KMS-11 (cell line): ENCODE measurements at regions not wholly inside any gene's neighbourhood (a gene's known extent, or its start where the extent isn't known, plus 50 kb on each side); places are given as distances from the start of the nearest gene placed in this dataset.

Source experiments
- H2AFZ ChIP-seq: fragments of 200-600 bp; sonication (generic); 2 replicates; pipeline ENCODE4 v1.6.1; 2016; ENCODE audit warnings: antibody characterized with exemption, mixed run types, low read depth
- H3K27ac ChIP-seq: fragments of 200-600 bp; sonication (generic); 2 replicates; pipeline ENCODE4 v1.6.1; 2016; ENCODE audit warnings: mild to moderate bottlenecking, mixed run types
- H3K27me3 ChIP-seq: fragments of 200-600 bp; sonication (generic); 2 replicates; pipeline ENCODE4 v1.6.1; 2017; ENCODE audit warnings: mild to moderate bottlenecking, low read depth, mixed run types, moderate library complexity; ENCODE audit not compliant: insufficient read depth
- H3K36me3 ChIP-seq: fragments of 200-600 bp; sonication (generic); 2 replicates; pipeline ENCODE4 v1.6.1; 2017; ENCODE audit warnings: mild to moderate bottlenecking, mixed run types; ENCODE audit not compliant: insufficient read depth
- H3K4me1 ChIP-seq: fragments of 200-600 bp; sonication (generic); 2 replicates; pipeline ENCODE4 v1.6.1; 2016; ENCODE audit warnings: mild to moderate bottlenecking, low read depth, mixed run types; ENCODE audit not compliant: poor library complexity, severe bottlenecking
- H3K4me2 ChIP-seq: fragments of 200-600 bp; sonication (generic); 2 replicates; pipeline ENCODE4 v1.7.0; 2016; ENCODE audit warnings: mild to moderate bottlenecking, mixed run types
- H3K4me3 ChIP-seq: fragments of 200-600 bp; sonication (generic); IDR thresholded peaks from 2 replicates; pipeline ENCODE4 v1.6.1; 2017; ENCODE audit warnings: low read depth, low read length, mixed read lengths; ENCODE audit not compliant: insufficient read depth
- H3K79me2 ChIP-seq: fragments of 200-600 bp; sonication (generic); 2 replicates; pipeline ENCODE4 v1.6.1; 2016; ENCODE audit warnings: low read depth, mixed run types; ENCODE audit not compliant: insufficient read depth
- H3K9ac ChIP-seq: fragments of 200-600 bp; sonication (generic); 2 replicates; pipeline ENCODE4 v1.6.1; 2016; ENCODE audit warnings: mild to moderate bottlenecking, mixed run types
- H4K20me1 ChIP-seq: fragments of 200-600 bp; sonication (generic); 2 replicates; pipeline ENCODE4 v1.6.1; 2016; ENCODE audit warnings: mild to moderate bottlenecking, mixed run types; ENCODE audit not compliant: insufficient read depth
- TF ChIP-seq, protein P1 (sequence below): fragments of 200-600 bp; sonication (generic); conservative IDR thresholded peaks from 2 replicates; pipeline ENCODE4 v1.6.1; 2017; ENCODE audit warnings: low read depth, mild to moderate bottlenecking, antibody characterized with exemption, low read length, moderate library complexity, mixed read lengths

DNA sequence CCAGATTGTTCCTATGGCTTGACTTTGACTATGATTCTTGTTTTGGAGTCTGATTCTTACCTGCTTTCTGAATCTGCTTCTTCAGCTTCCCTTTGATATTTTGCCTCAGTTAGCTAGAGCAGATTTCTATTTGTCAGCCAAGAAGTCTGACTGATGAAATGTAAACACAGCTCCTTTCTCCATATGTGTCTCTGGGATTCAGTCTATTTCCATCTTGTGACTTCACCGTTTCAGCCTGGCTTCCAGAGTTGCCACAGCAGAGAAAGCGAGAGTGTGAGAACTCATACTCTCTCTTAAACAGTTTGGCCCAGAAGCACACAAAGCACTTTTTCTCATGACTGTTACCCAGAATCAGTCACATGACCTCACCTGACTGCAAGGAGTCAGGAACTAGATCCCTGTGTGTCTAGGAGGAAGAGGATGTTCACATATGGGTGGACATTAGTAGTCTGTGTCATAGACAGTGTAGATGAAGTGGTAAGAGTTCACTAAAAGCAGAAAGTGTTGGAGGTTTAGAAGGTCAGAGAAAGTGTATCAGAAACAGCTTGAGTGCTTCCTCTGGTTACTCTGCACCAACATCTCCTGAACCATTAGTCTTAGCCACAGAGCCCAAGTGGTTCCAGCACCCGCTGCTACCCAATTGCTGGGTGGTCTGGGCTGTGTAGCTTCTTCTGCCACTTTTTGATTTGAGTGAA, 103.4 kb upstream of the CDK6 start:
- Histone ChIP-seq H3K27ac (no peak overlapping the region), H3K27me3 (no peaks in the 10 kb centered on the region), H3K4me3 (no peak overlapping the region), H4K20me1 (no peaks in the 10 kb centered on the region), H3K4me1 (no peaks in the 10 kb centered on the region), H3K36me3 (no peaks in the 10 kb centered on the region), H2AFZ (no peak overlapping the region), H3K79me2 (no peaks in the 10 kb centered on the region), H3K4me2 (no peak overlapping the region), H3K9ac (no peak overlapping the region)
- TF ChIP-seq, protein P1, sequence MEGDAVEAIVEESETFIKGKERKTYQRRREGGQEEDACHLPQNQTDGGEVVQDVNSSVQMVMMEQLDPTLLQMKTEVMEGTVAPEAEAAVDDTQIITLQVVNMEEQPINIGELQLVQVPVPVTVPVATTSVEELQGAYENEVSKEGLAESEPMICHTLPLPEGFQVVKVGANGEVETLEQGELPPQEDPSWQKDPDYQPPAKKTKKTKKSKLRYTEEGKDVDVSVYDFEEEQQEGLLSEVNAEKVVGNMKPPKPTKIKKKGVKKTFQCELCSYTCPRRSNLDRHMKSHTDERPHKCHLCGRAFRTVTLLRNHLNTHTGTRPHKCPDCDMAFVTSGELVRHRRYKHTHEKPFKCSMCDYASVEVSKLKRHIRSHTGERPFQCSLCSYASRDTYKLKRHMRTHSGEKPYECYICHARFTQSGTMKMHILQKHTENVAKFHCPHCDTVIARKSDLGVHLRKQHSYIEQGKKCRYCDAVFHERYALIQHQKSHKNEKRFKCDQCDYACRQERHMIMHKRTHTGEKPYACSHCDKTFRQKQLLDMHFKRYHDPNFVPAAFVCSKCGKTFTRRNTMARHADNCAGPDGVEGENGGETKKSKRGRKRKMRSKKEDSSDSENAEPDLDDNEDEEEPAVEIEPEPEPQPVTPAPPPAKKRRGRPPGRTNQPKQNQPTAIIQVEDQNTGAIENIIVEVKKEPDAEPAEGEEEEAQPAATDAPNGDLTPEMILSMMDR = no peak

GRCh38 chr7:92934096-92934495, 97.7 kb upstream of the CDK6 start:
- H3K27ac ChIP-seq = no peak overlapping the region
- H2AFZ ChIP-seq = no peak overlapping the region
- no peaks in the 10 kb centered on the region for H3K79me2 ChIP-seq
- H3K4me1 ChIP-seq = no peaks in the 10 kb centered on the region
- TF ChIP-seq, protein P1 = no peak
- H3K4me2 ChIP-seq = no peak overlapping the region
- no peak overlapping the region for H3K9ac ChIP-seq
- no peak overlapping the region for H3K4me3 ChIP-seq
- H3K36me3 ChIP-seq = no peaks in the 10 kb centered on the region
- no peaks in the 10 kb centered on the region for H3K27me3 ChIP-seq
- no peaks in the 10 kb centered on the region for H4K20me1 ChIP-seq

DNA sequence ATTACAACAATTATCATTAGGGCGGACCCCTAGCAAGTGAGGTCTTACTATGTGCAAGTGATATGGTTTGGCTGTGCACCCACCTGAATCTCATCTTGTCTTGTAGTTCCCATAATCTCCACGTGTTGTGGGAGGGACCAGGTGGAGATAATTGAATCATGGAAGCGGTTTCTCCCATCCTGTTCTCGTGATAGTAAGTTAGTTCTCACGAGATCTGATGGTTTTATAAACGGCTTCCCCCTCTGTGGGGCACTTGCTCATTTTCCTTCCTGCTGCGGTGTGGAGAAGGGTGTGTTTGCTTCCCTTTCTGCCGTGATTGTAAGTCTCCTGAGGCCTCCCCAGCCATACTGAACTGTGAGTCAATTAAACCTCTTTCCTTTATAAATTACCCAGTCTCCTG, 96.1 kb upstream of the CDK6 start:
- H3K36me3 ChIP-seq = no peaks in the 10 kb centered on the region

GRCh38 chr7:92930404-92930803, 94.0 kb upstream of the CDK6 start:
- TF ChIP-seq, protein P1 = no peak
- Histone ChIP-seq H3K79me2 (no peaks in the 10 kb centered on the region), H3K36me3 (no peaks in the 10 kb centered on the region), H3K4me1 (no peaks in the 10 kb centered on the region), H2AFZ (no peak overlapping the region), H3K4me2 (no peak overlapping the region), H3K9ac (no peak overlapping the region), H3K27ac (no peak overlapping the region), H3K27me3 (no peaks in the 10 kb centered on the region), H4K20me1 (no peaks in the 10 kb centered on the region), H3K4me3 (no peak overlapping the region)

More for the DNA sequence above, 96.1 kb upstream of the CDK6 start:
- Histone ChIP-seq H3K4me1 (no peaks in the 10 kb centered on the region), H3K27ac (no peak overlapping the region), H3K27me3 (no peaks in the 10 kb centered on the region), H2AFZ (no peak overlapping the region), H3K4me3 (no peak overlapping the region), H3K4me2 (no peak overlapping the region), H3K79me2 (no peaks in the 10 kb centered on the region), H4K20me1 (no peaks in the 10 kb centered on the region), H3K9ac (no peak overlapping the region)
- TF ChIP-seq, protein P1 = no peak
